ENCODE measurements at regions not wholly inside any gene's neighbourhood (a gene's known extent, or its start where the extent isn't known, plus 50 kb on each side); places are given as distances from the start of the nearest gene placed in this dataset.
A peak's percentile ranks its signal among the peaks of the same experiment; 100 is the strongest.

DNA sequence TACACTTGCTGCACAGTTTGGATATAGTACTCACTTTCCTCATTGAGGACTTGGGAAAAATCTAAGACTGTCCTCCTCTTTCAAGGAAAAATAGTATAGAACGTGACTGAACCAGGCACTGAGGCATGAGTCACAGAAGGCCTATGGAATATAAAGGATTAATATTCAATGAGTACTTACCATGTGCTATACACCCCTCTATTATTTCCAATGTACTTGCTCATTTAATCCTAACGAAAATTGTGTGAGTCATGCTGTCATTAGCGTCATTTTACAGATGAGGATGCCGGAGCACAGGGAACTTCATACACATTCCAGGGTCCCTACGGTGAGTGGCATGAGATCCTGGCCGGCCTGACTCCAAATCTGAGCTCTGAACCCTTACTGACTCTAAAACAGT lies 2136.2 kb upstream of the TENM3 start:
- Histone ChIP-seq H2BK5ac (ENCODE audit: low read length) (no peak overlapping the region), H3K9ac (ENCODE audit: low read length) (no peak overlapping the region), H3K4me2 (ENCODE audit: low read length) (no peak overlapping the region), H3K79me2 (ENCODE audit: control insufficient read depth, insufficient read depth, low read length) (no peaks in the 10 kb centered on the region), H3K27ac (ENCODE audit: low read depth, low read length) (no peak overlapping the region), H3K18ac (ENCODE audit: low read length) (no peak overlapping the region), H3K4me1 (ENCODE audit: control insufficient read depth, low read depth, low read length) (no peaks in the 10 kb centered on the region), H3K4ac (ENCODE audit: low read depth, low read length) (no peak overlapping the region), H4K5ac (ENCODE audit: low read length) (no peak overlapping the region), H3K27me3 (ENCODE audit: insufficient read depth, low read length, poor library complexity) (no peaks in the 10 kb centered on the region), H3K4me3 (ENCODE audit: low read length) (no peak overlapping the region), H2AK5ac (ENCODE audit: low read length) (no peak overlapping the region), H3K79me1 (ENCODE audit: low read length) (no peaks in the 10 kb centered on the region), H3K36me3 (ENCODE audit: control insufficient read depth, insufficient read depth, low read length) (no peaks in the 10 kb centered on the region), H2BK15ac (replicated peaks; ENCODE audit: low read depth) (no peak overlapping the region), H4K8ac (ENCODE audit: low read depth, low read length) (no peak overlapping the region), H2BK120ac (ENCODE audit: low read depth, low read length) (no peak overlapping the region), H3K23ac (ENCODE audit: low read length) (no peak overlapping the region), H3K56ac (ENCODE audit: low read length) (no peak overlapping the region)
- no CpG with 5 or more reads among the region's 6 CpGs for WGBS (ENCODE audit: extremely low coverage, insufficient coverage, low lambda C conversion rate)
- DNase-seq, result no peak

- Histone ChIP-seq H3K56ac (ENCODE audit: low read length) (no peak overlapping the region), H2BK120ac (ENCODE audit: low read depth, low read length) (no peak overlapping the region), H4K8ac (ENCODE audit: low read depth, low read length) (no peak overlapping the region), H3K27me3 (ENCODE audit: insufficient read depth, low read length, poor library complexity) (no peaks in the 10 kb centered on the region), H3K4me3 (ENCODE audit: low read length) (no peak overlapping the region), H3K23ac (ENCODE audit: low read length) (no peak overlapping the region), H3K18ac (ENCODE audit: low read length) (no peak overlapping the region), H3K36me3 (ENCODE audit: control insufficient read depth, insufficient read depth, low read length) (no peaks in the 10 kb centered on the region), H3K4ac (ENCODE audit: low read depth, low read length) (no peak overlapping the region), H3K9ac (ENCODE audit: low read length) (no peak overlapping the region), H3K4me2 (ENCODE audit: low read length) (no peak overlapping the region), H2BK15ac (replicated peaks; ENCODE audit: low read depth) (no peak overlapping the region), H3K4me1 (ENCODE audit: control insufficient read depth, low read depth, low read length) (no peaks in the 10 kb centered on the region), H3K79me1 (ENCODE audit: low read length) (no peaks in the 10 kb centered on the region), H2BK5ac (ENCODE audit: low read length) (no peak overlapping the region), H4K5ac (ENCODE audit: low read length) (no peak overlapping the region), H2AK5ac (ENCODE audit: low read length) (no peak overlapping the region), H3K79me2 (ENCODE audit: control insufficient read depth, insufficient read depth, low read length) (no peaks in the 10 kb centered on the region), H3K27ac (ENCODE audit: low read depth, low read length) (no peak overlapping the region)
- WGBS (ENCODE audit: extremely low coverage, insufficient coverage, low lambda C conversion rate), result no CpG with 5 or more reads among the region's 4 CpGs
- peak; percentile 13 for DNase-seq
Measured at GRCh38 chr4:180116840-180117239, 2126.4 kb upstream of the TENM3 start.

DNA sequence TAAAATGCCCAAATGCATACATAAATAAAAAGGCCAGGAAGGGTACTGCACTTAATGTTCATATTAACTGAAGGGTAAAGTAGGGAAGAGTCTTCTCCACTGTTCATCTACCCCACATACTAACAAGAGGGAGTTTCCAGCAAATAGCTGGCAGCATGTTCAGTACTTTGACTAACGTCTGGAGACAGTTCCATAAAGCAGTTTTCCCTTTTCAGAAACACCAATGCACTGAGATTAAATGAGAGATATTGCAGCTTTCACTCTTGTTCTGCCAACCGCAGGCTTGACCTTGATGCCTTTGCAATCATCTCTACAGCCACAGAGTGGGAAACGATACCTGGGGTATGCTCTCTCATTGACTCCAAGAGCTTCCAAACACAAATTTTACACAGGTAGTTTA lies 2123.1 kb upstream of the TENM3 start:
- H4K5ac ChIP-seq (ENCODE audit: low read length), result no peak overlapping the region
- WGBS (ENCODE audit: extremely low coverage, insufficient coverage, low lambda C conversion rate), result no CpG with 5 or more reads among the region's 3 CpGs
- H3K4me1 ChIP-seq (ENCODE audit: control insufficient read depth, low read depth, low read length), result no peaks in the 10 kb centered on the region
- no peaks in the 10 kb centered on the region for H3K79me1 ChIP-seq (ENCODE audit: low read length)
- no peak overlapping the region for H3K4ac ChIP-seq (ENCODE audit: low read depth, low read length)
- H4K8ac ChIP-seq (ENCODE audit: low read depth, low read length), result no peak overlapping the region
- no peak overlapping the region for H2BK120ac ChIP-seq (ENCODE audit: low read depth, low read length)
- no peak overlapping the region for H2BK15ac ChIP-seq (replicated peaks; ENCODE audit: low read depth)
- no peak overlapping the region for H3K27ac ChIP-seq (ENCODE audit: low read depth, low read length)
- no peak for DNase-seq
- no peak overlapping the region for H2AK5ac ChIP-seq (ENCODE audit: low read length)
- H3K36me3 ChIP-seq (ENCODE audit: control insufficient read depth, insufficient read depth, low read length), result no peaks in the 10 kb centered on the region
- no peak overlapping the region for H3K23ac ChIP-seq (ENCODE audit: low read length)
- no peak overlapping the region for H3K56ac ChIP-seq (ENCODE audit: low read length)
- H3K4me2 ChIP-seq (ENCODE audit: low read length), result no peak overlapping the region
- no peaks in the 10 kb centered on the region for H3K79me2 ChIP-seq (ENCODE audit: control insufficient read depth, insufficient read depth, low read length)
- H3K9ac ChIP-seq (ENCODE audit: low read length), result no peak overlapping the region
- no peak overlapping the region for H3K18ac ChIP-seq (ENCODE audit: low read length)
- no peaks in the 10 kb centered on the region for H3K27me3 ChIP-seq (ENCODE audit: insufficient read depth, low read length, poor library complexity)
- no peak overlapping the region for H3K4me3 ChIP-seq (ENCODE audit: low read length)
- H2BK5ac ChIP-seq (ENCODE audit: low read length), result no peak overlapping the region

DNA sequence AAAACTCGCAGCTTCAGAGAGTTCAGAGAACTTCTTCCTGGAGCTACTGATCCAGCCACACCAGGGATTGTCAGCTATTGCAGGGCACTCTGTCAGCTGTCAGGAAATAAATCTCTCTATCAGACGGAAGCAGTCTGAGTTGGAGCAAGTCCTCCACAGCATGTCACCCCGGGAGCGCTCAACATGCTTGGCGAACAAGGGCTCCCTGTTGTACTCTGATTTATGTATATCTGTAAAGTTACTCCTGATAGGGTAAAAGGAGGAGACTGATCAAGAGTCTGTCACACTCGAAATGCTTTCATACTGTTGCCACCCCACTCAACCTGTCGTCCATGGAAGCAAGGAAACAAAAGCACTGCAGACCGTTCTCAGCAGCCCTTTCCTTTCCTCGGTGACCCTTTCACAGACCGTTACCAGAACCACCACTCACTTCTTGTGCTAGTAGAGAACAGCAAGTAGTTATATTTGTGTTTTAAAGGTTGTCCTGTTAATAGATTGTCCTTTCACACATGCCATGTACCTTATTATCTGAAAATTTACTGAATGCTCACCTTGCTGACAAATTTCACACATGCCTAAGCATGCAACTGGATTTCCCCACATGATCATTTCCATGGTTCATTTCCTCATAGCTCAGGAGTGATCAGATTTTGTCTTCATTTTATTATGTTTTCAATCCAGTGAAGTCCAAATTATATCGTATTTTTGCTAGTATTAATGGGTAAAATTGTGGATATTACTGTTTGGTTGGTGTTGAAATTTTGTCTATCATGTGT lies 2108.9 kb upstream of the TENM3 start:
- no peak overlapping the region for H3K23ac ChIP-seq (ENCODE audit: low read length)
- no peaks in the 10 kb centered on the region for H3K36me3 ChIP-seq (ENCODE audit: control insufficient read depth, insufficient read depth, low read length)
- H2BK120ac ChIP-seq (ENCODE audit: low read depth, low read length), result no peak overlapping the region
- no peak overlapping the region for H3K4me3 ChIP-seq (ENCODE audit: low read length)
- H3K18ac ChIP-seq (ENCODE audit: low read length), result no peak overlapping the region
- no peak overlapping the region for H2BK15ac ChIP-seq (replicated peaks; ENCODE audit: low read depth)
- no peaks in the 10 kb centered on the region for H3K27me3 ChIP-seq (ENCODE audit: insufficient read depth, low read length, poor library complexity)
- no peak overlapping the region for H2BK5ac ChIP-seq (ENCODE audit: low read length)
- H3K4me2 ChIP-seq (ENCODE audit: low read length), result no peak overlapping the region
- H3K9ac ChIP-seq (ENCODE audit: low read length), result no peak overlapping the region
- H2AK5ac ChIP-seq (ENCODE audit: low read length), result no peak overlapping the region
- no peak overlapping the region for H3K4ac ChIP-seq (ENCODE audit: low read depth, low read length)
- no peaks in the 10 kb centered on the region for H3K79me1 ChIP-seq (ENCODE audit: low read length)
- no peak overlapping the region for H3K56ac ChIP-seq (ENCODE audit: low read length)
- no peaks in the 10 kb centered on the region for H3K4me1 ChIP-seq (ENCODE audit: control insufficient read depth, low read depth, low read length)
- H3K27ac ChIP-seq (ENCODE audit: low read depth, low read length), result no peak overlapping the region
- no peak overlapping the region for H4K8ac ChIP-seq (ENCODE audit: low read depth, low read length)
- H4K5ac ChIP-seq (ENCODE audit: low read length), result no peak overlapping the region
- no peak for DNase-seq
- 100% methylated on average over 1 of the region's 11 CpGs for WGBS (ENCODE audit: extremely low coverage, insufficient coverage, low lambda C conversion rate)
- no peaks in the 10 kb centered on the region for H3K79me2 ChIP-seq (ENCODE audit: control insufficient read depth, insufficient read depth, low read length)

- H2BK5ac ChIP-seq (ENCODE audit: low read length), result no peak overlapping the region
- no peak overlapping the region for H3K23ac ChIP-seq (ENCODE audit: low read length)
- H3K4me3 ChIP-seq (ENCODE audit: low read length), result no peak overlapping the region
- H3K4me1 ChIP-seq (ENCODE audit: control insufficient read depth, low read depth, low read length), result no peaks in the 10 kb centered on the region
- H3K27ac ChIP-seq (ENCODE audit: low read depth, low read length), result no peak overlapping the region
- no peak overlapping the region for H2BK15ac ChIP-seq (replicated peaks; ENCODE audit: low read depth)
- no peak overlapping the region for H4K5ac ChIP-seq (ENCODE audit: low read length)
- no peak overlapping the region for H3K4me2 ChIP-seq (ENCODE audit: low read length)
- no peaks in the 10 kb centered on the region for H3K27me3 ChIP-seq (ENCODE audit: insufficient read depth, low read length, poor library complexity)
- no peak for DNase-seq
- no peaks in the 10 kb centered on the region for H3K79me2 ChIP-seq (ENCODE audit: control insufficient read depth, insufficient read depth, low read length)
- no peak overlapping the region for H3K18ac ChIP-seq (ENCODE audit: low read length)
- no CpG with 5 or more reads among the region's 3 CpGs for WGBS (ENCODE audit: extremely low coverage, insufficient coverage, low lambda C conversion rate)
- no peaks in the 10 kb centered on the region for H3K36me3 ChIP-seq (ENCODE audit: control insufficient read depth, insufficient read depth, low read length)
- H3K56ac ChIP-seq (ENCODE audit: low read length), result no peak overlapping the region
- H2AK5ac ChIP-seq (ENCODE audit: low read length), result no peak overlapping the region
- H3K79me1 ChIP-seq (ENCODE audit: low read length), result no peaks in the 10 kb centered on the region
- H2BK120ac ChIP-seq (ENCODE audit: low read depth, low read length), result no peak overlapping the region
- no peak overlapping the region for H3K9ac ChIP-seq (ENCODE audit: low read length)
- H3K4ac ChIP-seq (ENCODE audit: low read depth, low read length), result no peak overlapping the region
- no peak overlapping the region for H4K8ac ChIP-seq (ENCODE audit: low read depth, low read length)
Measured at GRCh38 chr4:180141734-180142133, 2101.5 kb upstream of the TENM3 start.

DNA sequence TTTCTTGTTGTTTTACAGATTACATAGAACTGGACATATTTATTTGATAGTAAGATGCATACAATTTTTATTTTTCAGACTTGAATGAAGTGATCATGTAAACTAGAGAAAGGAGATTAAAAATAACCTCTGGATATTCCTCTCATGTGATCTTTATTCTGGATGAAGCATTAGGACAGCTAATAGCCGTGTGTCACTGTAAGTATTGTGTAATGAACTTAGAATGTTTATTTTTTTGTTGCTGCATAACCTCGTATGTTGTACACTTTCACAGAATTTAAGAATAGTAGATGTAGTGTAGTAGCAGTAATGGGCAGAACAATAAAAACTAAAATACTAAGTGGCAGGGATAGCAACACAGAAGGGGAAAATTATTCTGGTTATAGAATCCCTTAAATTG lies 2094.5 kb upstream of the TENM3 start:
- Histone ChIP-seq H3K79me1 (ENCODE audit: low read length) (no peaks in the 10 kb centered on the region), H3K4me1 (ENCODE audit: control insufficient read depth, low read depth, low read length) (no peaks in the 10 kb centered on the region), H3K27me3 (ENCODE audit: insufficient read depth, low read length, poor library complexity) (no peaks in the 10 kb centered on the region), H4K5ac (ENCODE audit: low read length) (no peak overlapping the region), H3K4me2 (ENCODE audit: low read length) (no peak overlapping the region), H3K79me2 (ENCODE audit: control insufficient read depth, insufficient read depth, low read length) (no peaks in the 10 kb centered on the region), H3K4ac (ENCODE audit: low read depth, low read length) (no peak overlapping the region), H3K27ac (ENCODE audit: low read depth, low read length) (no peak overlapping the region), H3K18ac (ENCODE audit: low read length) (no peak overlapping the region), H2AK5ac (ENCODE audit: low read length) (no peak overlapping the region), H3K4me3 (ENCODE audit: low read length) (no peak overlapping the region), H2BK15ac (replicated peaks; ENCODE audit: low read depth) (no peak overlapping the region), H2BK5ac (ENCODE audit: low read length) (no peak overlapping the region), H3K56ac (ENCODE audit: low read length) (no peak overlapping the region), H3K23ac (ENCODE audit: low read length) (no peak overlapping the region), H3K36me3 (ENCODE audit: control insufficient read depth, insufficient read depth, low read length) (no peaks in the 10 kb centered on the region), H4K8ac (ENCODE audit: low read depth, low read length) (no peak overlapping the region), H3K9ac (ENCODE audit: low read length) (no peak overlapping the region), H2BK120ac (ENCODE audit: low read depth, low read length) (no peak overlapping the region)
- WGBS (ENCODE audit: extremely low coverage, insufficient coverage, low lambda C conversion rate), result no CpG with 5 or more reads among the region's 2 CpGs
- no peak for DNase-seq

Measured in mesendoderm (in vitro differentiated cells).